Stimulated activated CD8-positive, alpha-beta memory T cell treated with anti-CD3 and anti-CD28 coated beads, Interleukin-2, amount 100 ng/mL, for 1 hour (primary cell): ENCODE measurements at regions not wholly inside any gene's neighbourhood (a gene's known extent, or its start where the extent isn't known, plus 50 kb on each side); places are given as distances from the start of the nearest gene placed in this dataset.
"Not testable (repeated sequence)": the region's sequence is repeated elsewhere in the genome, so short reads cannot be mapped to it uniquely, and the experiment has no call there.

Source experiments
- DNase-seq, 2 donors: peaks; one replicate each; pipeline ENCODE4 v3.0.0-alpha.2; 2020; ENCODE audit warnings: low read depth in 2 of 2

DNA sequence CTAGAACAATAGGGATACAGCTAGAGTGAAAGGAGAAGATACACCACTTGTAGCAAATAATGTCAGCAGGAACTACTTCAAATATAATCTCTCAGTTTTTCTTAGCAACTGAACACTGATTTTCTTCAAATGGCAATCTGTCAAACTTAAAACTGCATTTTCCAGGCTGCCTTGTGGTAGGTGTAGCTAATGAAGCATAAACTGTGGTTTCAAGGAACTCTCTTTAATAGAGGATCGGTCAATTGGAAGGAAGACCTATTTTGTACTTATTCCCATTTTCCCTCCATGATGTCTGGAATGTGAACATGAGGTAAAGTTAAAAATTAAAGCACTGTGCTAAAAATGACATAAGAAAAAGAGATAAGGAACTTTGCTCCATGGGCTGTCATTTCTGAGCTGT is 1261.9 kb downstream of the PCDH17 start:
- no peak for DNase-seq

DNA sequence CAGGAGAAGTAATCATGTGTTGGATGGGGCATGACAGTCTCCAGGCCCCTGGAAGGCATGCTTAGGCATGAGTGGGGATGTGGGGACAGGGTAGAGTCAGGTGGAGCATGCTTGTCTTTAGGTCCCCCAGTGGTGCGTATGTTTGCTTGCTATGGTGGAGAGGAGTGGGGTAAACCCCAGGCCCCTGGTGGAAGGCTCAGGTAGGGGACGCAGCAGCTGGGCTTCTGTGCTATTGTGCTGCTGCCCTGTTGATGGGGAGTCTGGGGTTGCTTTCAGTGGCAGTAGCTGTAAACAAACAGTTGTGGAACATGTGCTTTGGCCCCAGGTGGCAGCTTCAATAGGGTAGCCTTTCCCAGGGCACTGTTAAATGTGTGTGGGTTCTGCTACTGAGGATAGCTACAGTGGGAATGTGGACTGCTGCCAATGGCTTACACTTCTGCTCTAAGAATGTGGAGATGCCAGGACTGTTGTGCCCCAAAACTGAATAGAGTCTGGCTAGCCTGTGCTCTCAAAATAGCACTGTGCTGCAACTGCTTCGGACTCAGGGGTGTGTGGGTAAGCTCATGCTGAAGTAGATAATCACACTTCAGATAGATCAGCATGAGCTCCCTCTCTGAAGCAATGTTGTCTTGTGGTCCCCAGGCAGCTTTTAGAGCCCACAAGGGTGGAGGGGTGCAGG is 1257.3 kb downstream of the DIAPH3 start:
- no peak for DNase-seq

DNA sequence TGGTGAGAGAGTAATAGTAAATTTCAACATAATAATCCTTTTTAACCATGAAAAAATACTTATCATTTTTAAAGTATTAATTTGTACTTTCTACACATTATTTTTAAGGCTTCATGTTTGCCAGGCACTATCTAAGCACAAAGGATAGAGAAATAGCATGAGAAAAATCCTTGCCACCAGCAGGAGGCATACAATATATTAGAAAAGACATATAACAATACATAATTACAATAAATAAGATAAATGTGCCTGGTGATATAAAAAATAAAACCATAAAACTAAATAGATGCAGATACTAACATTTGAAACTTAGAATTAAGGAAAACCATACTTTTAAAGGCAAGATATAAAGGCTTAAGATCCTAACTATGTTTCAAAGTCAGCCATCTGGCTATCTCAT is 1256.4 kb downstream of the DIAPH3 start:
- DNase-seq, result no peak

DNA sequence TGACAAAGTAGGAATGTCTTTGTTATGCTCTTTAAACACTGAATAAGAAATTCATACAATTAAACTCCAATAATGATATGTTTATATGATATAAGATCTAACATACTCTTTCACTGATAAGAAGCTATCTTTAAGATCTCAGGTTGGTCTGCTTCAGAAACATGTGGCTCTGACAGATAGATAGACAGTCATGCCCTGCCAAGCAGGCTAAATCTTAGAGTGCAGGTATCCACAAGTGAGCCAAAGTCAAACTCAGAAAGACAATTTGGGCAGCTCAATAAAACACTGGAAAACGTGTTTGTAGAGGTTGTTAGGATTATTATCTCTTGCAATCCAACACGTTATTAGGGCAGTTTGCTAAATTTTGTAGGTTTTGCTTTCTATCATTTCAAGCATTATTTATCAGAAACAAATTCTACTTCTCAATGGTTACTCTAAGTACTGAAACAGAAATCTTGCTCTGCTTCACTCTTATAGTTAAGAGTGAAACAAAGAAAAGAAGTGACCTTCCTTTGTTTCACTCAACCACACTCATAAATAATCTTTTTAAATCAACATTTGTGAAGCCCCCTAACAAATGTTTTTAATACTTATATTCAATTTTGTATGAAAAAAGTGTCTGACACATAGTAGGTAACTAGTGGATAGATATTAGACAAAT is 1255.6 kb downstream of the DIAPH3 start:
- DNase-seq, result no peak

DNA sequence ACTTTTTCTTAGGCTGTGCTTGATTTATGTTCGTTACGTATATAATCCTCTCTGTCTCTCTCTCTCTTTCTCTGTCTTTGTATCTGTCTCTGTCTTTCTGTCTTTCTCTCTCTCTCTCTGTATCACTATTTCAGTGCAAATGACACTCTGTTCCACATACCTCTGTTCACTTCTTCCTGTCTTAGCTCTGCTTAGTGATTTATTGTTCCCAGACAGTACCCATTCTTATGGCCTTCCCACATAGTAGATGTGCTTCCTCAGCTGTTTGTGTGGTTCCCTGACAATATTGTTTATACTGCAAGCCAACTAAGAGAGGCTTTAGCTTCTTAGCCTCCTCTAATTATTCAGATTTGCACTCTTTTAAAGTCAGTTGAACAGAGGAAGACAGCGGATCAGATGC is 1244.2 kb downstream of the DIAPH3 start:
- no peak for DNase-seq

DNA sequence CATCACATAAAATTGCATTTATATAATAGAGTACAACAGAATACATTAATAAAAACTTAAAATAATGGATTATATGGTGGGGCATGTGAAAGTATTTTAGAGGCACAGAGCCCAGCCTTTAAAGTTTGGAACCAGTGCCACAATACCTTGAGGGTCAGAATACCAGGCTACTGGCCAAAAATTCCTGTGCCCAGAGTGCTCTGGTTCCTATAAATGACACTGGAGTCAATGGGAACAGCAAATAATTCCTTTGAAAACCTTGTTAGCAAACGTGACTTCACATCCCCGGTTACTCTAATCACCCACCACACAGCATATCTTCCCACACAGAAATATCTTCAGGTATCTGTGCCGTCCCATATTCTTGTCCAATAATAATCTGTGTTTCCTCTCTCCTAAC is 1242.6 kb downstream of the DIAPH3 start:
- DNase-seq, result no peak

DNA sequence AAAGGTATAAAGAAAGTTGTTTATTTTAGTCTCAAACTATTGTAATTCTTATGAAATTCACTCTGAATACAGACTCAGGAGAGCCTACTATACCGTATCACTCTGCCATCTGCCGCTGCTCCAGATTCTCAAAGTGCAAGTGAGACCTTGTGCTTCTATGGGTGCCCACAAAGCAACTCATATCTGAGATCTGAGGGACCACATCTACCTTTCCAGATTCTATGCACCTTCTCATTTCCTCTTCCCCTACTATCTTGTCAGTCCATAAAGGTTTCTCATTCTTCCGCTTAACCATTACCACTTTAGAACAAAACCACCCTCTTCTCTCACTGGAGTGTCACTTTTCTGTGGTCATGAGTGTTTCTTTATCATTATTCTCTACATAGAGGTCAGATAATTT is 1236.9 kb downstream of the DIAPH3 start:
- DNase-seq, result no peak

DNA sequence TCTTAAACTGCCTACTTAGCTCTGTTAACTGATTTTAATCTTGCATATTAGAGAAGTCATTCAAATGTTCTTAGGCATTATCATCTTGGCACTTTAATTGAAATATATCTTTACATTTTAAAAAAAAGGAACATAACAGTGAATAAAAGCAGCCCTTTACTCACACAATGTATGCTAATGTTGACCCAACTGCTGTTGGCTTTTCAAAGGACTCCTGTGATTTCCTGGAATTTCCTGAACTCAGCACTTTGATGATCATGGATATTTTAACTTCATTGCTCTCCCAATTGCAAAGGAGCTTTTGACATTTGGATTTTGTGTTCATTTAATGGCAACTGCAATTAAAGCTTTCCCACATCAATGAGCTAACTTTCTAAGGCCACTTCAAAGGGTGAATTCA is 1230.3 kb downstream of the DIAPH3 start:
- DNase-seq, result no peak

DNA sequence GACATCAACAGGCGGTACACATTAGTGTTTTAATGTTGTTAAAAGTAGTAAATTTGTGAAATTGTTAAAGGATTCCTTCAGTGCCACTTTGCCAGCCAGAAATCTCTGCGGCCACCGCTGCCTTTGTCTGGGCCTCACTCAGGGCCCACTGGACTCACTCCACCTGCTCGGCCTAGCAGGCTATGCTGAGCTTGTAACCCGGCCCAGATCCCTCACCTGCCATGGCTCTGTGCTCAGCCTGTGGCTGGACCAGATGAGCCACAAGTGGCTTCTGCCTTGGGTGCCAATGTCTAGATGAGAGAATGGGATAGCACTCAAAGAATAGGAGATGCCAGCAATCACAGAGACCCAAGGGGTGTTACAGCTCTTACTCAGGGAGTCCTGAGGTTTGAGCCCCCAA is 1228.0 kb downstream of the DIAPH3 start:
- DNase-seq, result no peak

DNA sequence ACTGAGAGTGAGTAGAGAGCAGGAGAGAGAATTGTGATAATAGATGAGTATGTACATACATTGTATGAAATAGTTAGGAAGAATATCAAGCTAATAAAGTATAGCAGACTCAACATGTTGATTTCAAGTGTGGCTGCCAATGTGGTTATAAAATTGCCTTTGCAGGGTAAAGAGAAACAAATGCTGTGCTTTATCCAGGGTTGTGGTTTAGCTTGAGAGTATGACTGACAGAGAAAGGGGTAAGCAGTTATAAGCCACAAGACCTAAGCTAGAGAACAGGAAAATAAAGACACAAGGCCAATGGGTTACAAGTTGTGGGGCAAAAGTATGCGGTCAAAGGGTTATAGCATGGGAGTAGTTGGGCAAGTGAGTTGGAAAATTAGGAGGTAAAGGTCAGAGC is 1217.5 kb downstream of the DIAPH3 start:
- DNase-seq, result no peak

DNA sequence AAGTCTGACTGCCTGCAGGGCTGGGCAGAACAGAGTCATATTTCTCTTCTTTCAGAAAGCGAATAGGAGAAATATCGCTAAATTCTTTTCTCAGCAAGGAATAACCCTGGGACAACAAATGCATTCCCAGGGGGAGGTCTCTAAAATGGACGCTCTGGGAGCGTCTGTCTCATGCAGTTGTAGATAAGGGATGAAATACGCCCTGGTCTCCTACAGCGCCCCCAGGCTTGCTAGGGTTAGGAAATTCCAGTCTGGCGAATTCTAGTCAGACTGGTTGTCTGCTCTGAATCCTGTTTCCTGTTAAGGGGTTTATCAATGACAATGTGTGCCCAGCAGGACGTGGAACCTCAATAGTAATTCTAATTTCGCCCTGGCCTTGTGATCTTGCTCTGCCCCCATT is 1214.1 kb downstream of the DIAPH3 start:
- DNase-seq, result no peak

DNA sequence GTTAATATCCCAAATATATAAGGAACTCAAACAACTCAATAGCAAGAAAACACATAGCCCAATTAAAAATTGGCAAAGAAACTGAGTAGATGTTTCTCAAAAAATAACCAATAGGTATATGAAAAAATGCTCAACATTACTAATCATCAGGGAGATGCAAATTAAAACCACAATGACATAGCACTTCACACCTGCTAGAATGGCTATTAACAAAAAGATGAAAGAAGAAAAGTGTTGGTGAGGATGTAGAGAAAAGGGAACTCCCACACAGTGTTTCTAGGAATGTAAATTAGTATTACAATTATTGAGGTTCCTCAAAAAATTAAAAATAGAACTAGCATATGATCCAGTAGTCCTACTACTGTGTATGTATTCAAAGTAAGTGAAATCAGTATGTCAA is 1212.8 kb downstream of the DIAPH3 start:
- no peak for DNase-seq

DNA sequence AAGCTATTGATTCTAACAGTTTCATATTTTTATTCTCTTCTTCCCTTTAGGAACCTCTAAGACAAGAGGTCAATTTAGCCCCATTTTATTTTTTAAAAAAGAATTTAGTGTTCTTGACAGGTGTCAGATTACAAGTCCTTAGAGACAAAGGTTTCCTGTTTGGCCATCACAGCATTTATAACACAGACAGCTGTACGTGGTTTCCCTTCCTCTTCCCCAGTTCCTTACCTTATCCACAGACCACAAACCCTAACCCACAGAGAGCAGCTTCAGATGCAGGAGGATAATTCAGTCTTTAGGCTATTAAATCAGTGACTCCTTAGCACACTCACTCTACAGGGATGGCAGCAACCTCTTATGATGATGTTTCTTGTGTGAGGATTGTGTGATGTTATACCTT is 1210.1 kb downstream of the DIAPH3 start:
- no peak for DNase-seq

DNA sequence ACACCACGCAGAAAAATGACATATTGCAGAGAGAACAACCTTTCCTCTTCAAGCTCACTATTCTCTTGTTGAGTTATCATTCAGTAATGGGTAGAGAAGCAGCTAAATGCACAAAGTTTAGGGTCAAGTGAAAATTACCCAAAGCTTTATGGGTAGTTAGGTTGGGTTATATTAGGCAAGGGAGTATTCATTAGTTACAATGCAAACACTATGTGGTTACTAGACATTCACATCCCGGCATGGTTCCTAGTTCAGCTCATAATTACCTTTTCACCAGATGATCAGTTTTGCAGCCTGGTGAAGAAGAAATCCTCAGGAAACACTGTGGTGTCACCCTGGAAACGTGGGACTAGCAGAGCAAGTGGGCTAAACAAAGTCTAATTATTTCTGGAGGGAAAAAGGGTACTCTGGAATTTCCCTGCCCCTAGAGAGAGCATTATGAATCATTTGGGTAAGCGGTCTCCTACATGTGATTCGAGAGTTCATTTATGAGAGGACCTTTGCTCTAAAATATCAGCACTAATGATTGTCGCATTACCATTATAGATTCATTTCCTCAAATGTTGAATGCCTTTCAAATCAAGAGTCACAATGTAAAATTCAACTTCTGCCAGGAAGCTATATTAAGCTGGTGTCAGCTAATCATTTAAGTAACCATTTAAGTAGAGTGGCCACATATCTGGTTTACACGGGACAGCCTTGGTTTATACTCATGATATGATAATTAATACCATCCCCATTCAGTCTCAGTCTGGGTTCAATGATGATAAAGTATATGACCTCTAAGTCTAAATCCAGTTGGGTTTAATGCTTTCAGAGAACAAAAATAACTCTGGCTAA is 1208.0 kb downstream of the DIAPH3 start:
- no peak for DNase-seq

DNA sequence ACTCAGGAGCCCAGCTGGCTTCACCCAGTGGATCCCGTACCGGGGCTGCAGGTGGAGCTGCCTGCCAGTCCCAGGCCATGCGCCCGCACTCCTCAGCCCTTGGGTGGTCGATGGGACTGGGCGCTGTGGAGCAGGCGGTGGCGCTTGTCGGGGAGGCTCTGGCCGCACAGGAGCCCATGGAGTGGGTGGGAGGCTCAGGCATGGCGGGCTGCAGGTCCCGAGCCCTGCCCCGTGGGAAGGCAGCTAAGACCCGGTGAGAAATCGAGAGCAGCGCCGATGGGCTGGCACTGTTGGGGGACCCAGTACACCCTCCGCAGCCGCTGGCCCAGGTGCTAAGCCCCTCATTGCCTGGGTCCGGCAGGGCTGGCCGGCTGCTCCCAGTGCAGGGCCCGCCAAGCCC is 1205.6 kb downstream of the DIAPH3 start:
- DNase-seq, result not testable (repeated sequence)

DNA sequence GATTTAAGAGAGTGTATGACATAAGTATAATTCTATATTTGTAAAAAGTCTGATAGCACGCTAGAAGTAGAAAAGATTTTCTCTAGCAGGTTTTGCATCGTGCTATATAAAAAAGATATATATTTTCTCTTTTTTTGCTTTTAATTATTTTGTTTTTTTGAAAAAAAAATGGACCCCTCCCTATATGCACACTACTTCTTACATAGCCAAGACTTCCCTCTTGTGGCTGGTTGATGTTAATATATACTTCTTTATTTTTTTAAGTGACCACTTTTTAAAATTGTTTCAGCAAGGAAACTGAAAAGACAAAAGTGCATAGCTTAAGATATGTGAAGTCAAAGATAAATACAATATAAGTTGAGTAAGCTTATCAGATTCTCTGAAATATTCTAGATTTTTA is 1202.8 kb downstream of the DIAPH3 start:
- DNase-seq, result no peak

DNA sequence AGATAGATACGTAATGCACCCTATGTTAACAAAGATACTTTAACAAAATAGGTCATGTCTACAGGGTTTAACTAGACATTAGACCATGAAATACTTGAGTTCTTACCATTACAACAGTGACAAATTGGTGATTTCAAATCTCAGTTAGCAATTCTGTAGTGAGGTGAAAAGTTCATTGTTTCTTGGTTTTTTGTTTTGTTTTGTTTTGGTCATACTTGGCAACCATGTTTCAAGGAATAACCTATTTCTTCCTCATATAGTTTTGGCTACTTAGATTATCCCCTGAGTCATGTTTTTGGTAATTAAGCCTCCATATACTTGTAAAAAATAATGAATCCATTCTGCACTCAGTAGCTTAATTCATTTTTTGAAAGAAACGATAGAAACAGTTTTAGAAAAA is 1200.4 kb downstream of the DIAPH3 start:
- DNase-seq, result no peak

DNA sequence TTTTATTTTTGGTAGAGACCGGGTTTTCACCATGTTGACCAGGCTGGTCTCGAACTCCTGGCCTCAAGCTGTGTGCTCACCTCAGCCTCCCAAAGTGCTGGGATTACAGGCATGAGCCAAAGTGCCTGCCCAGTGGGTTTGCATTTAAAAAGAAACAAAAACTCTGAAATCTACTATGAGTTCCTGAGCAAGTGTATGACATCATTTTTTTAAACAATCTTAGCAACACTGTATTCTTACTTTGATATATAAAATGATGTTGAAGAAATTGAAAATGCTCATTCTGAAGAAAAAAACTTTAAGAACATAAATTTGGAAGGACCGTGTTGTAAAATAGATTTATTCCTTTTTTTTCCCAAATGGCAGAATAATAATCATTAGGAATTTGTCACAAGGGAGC is 1199.7 kb downstream of the DIAPH3 start:
- DNase-seq, result no peak

DNA sequence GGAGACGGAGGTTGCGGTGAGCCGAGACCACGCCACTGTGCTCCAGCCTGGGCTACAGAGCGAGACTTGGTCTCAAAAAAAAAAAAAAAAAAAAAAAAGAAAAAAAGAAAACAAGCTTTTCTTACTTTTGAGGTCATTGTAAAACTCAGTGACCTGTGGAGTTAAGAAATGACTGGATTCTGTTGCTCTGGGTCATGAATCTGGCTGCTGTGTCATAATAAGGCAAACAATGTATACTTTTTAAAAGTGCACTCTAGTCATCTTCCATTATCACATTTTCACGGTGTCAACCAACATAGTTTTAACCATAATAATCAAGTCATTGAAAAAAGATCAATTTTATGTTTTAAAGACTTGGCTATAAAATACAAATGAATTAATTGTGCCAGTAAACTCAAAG is 1186.6 kb downstream of the DIAPH3 start:
- DNase-seq, result no peak

DNA sequence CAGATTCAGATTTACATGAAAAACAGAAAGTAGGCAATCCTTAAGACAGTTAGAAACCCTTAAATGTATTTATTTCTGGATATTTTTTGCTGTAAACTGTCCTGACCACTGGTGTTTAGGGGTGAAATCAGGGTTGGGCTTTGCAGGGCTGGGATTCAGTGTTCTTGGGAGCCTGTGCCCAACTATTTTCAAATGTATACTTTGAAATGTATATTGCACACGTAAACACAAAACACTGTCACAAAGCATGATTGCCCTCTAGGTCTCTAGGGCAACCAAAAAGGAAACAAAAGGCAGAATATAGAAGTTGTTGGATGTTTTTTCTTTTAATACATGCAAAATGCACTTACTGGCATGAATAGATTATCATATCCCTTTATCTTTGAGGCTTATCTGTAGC is 1185.4 kb downstream of the DIAPH3 start:
- no peak for DNase-seq

DNA sequence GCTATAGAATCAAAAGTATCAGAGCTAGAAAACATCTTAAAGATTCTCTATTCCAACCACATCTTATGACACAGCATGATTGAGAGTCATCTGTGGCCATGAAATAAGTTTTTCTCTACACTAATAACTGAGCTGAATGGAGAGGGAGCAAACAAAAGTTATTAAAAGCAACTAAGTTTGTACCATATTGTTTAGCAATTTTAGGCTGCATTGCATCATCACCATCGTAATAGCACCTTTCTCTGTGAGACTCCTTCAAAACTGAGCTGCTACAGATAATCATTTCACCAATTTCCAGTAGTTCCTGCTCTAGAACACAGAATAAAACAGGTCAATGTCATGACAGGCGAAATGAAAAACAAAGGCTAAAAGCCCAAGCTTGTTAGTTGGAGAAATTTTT is 1183.9 kb downstream of the DIAPH3 start:
- no peak for DNase-seq

DNA sequence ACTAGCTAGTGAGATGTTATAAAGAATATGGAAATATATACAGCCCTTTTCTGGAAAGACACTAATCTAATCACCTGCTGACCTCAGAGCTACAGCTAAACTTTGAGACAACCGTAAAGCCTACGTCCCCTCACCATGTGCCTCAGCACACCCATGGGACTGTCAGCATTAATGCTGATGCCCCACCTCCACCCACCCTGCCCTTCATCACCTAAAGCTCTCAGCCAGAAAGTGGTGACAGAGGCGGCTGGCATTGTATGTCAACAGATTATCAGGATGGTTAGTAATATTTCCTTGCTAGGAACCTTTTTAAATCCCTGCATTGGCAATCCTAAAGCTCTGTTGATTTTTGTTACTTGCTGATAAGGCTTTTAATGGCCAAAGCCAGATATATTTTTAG is 1177.9 kb downstream of the DIAPH3 start:
- DNase-seq, result no peak

DNA sequence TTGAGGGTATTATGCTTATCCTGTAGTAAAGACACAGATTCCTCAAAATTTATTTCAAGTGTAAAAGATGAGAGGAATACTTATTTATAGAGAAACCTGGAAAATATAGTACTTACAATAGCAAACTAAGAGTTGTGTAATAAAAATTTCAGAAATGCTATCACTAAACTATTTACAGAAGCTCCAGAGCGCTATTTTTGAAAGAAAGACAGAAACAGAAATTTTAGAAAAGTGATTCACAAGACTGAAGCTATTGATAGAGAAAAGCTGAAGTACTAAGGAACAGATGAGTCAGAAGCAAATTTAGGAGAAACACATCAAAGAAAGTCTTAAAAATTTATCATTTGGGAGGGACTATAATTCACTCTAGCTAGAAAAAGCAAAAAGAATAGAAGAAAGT is 1174.2 kb downstream of the DIAPH3 start:
- no peak for DNase-seq
